ENCODE measurements at regions not wholly inside any gene's neighbourhood (a gene's known extent, or its start where the extent isn't known, plus 50 kb on each side); places are given as distances from the start of the nearest gene placed in this dataset.
"Not testable (repeated sequence)": the region's sequence is repeated elsewhere in the genome, so short reads cannot be mapped to it uniquely, and the experiment has no call there.

- DNase-seq (ENCODE audit: low read depth): not testable (repeated sequence)
Measured at GRCh38 chr20:30164389-30164788, 1093.1 kb upstream of the DEFB115 start.

- no peak for DNase-seq (ENCODE audit: low read depth)
Measured at GRCh38 chr20:30167540-30167939, 1089.9 kb upstream of the DEFB115 start.

- DNase-seq (ENCODE audit: low read depth): peak; percentile 15
Measured at GRCh38 chr20:30168025-30168799, 1089.3 kb upstream of the DEFB115 start.

- no peak for DNase-seq (ENCODE audit: low read depth)
Measured at GRCh38 chr20:30168800-30169138, 1088.7 kb upstream of the DEFB115 start.

GRCh38 chr20:30175681-30176080 lies 1081.8 kb upstream of the DEFB115 start:
- DNase-seq (ENCODE audit: low read depth): no peak

GRCh38 chr20:30183124-30183523 lies 1074.3 kb upstream of the DEFB115 start:
- DNase-seq (ENCODE audit: low read depth): not testable (repeated sequence)

- not testable (repeated sequence) for DNase-seq (ENCODE audit: low read depth)
Measured at GRCh38 chr20:30191785-30192184, 1065.7 kb upstream of the DEFB115 start.

GRCh38 chr20:30234477-30234876 lies 1023.0 kb upstream of the DEFB115 start:
- DNase-seq (ENCODE audit: low read depth): not testable (repeated sequence)

GRCh38 chr20:30275073-30275472 lies 982.4 kb upstream of the DEFB115 start:
- DNase-seq (ENCODE audit: low read depth): not testable (repeated sequence)

- no peak for DNase-seq (ENCODE audit: low read depth)
Measured at GRCh38 chr20:30281584-30282197, 975.8 kb upstream of the DEFB115 start.

GRCh38 chr20:30283476-30284280 lies 973.8 kb upstream of the DEFB115 start:
- peak; percentile 75 for DNase-seq (ENCODE audit: low read depth)

GRCh38 chr20:30284281-30284905 lies 973.1 kb upstream of the DEFB115 start:
- no peak for DNase-seq (ENCODE audit: low read depth)

GRCh38 chr20:30285677-30286076 lies 971.8 kb upstream of the DEFB115 start:
- DNase-seq (ENCODE audit: low read depth): no peak

- DNase-seq (ENCODE audit: low read depth): no peak
Measured at GRCh38 chr20:30286157-30286556, 971.3 kb upstream of the DEFB115 start.

- DNase-seq (ENCODE audit: low read depth): not testable (repeated sequence)
Measured at GRCh38 chr20:30287459-30287858, 970.0 kb upstream of the DEFB115 start.

GRCh38 chr20:30288346-30288745 lies 969.1 kb upstream of the DEFB115 start:
- DNase-seq (ENCODE audit: low read depth): no peak

- DNase-seq (ENCODE audit: low read depth): not testable (repeated sequence)
Measured at GRCh38 chr20:30289049-30289448, 968.4 kb upstream of the DEFB115 start.

GRCh38 chr20:30289711-30290141 lies 967.7 kb upstream of the DEFB115 start:
- DNase-seq (ENCODE audit: low read depth): peak; percentile 13

- peak; percentile 8 for DNase-seq (ENCODE audit: low read depth)
Measured at GRCh38 chr20:30290361-30291063, 967.0 kb upstream of the DEFB115 start.

- DNase-seq (ENCODE audit: low read depth): not testable (repeated sequence)
Measured at GRCh38 chr20:30291064-30291379, 966.4 kb upstream of the DEFB115 start.

GRCh38 chr20:30291686-30292085 lies 965.8 kb upstream of the DEFB115 start:
- DNase-seq (ENCODE audit: low read depth): not testable (repeated sequence)

- DNase-seq (ENCODE audit: low read depth): not testable (repeated sequence)
Measured at GRCh38 chr20:30295396-30295795, 962.1 kb upstream of the DEFB115 start.
